DND-41 (cell line): ENCODE measurements at regions not wholly inside any gene's neighbourhood (a gene's known extent, or its start where the extent isn't known, plus 50 kb on each side); places are given as distances from the start of the nearest gene placed in this dataset.

ENCODE experiments used
- ATAC-seq: fragments of 200-7000 bp; cut with Tn5 transposase; 3 replicates; pipeline ENCODE4 v1.9.1; 2021; ENCODE audit warnings: low read depth; ENCODE audit not compliant: insufficient read depth
- DNase-seq: peaks from one replicate; pipeline ENCODE4 v3.0.0-alpha.2; 2020
- H2AFZ ChIP-seq: 2 replicates; pipeline ENCODE4 v1.6.0; 2012; ENCODE audit warnings: low read depth, low read length
- H3K27ac ChIP-seq: 2 replicates; pipeline ENCODE4 v1.5.1; 2012; ENCODE audit warnings: low read length, inconsistent platforms
- H3K27me3 ChIP-seq: fragments of 200-600 bp; sonication (generic); 2 replicates; pipeline ENCODE4 v1.6.0; 2012; ENCODE audit warnings: low read length, mild to moderate bottlenecking, inconsistent platforms; ENCODE audit not compliant: insufficient read depth, poor library complexity
- H3K36me3 ChIP-seq: 2 replicates; pipeline ENCODE4 v1.5.1; 2012; ENCODE audit warnings: low read length, inconsistent platforms; ENCODE audit not compliant: insufficient read depth
- H3K4me1 ChIP-seq: 2 replicates; pipeline ENCODE4 v1.5.1; 2012; ENCODE audit warnings: mild to moderate bottlenecking, low read length; ENCODE audit not compliant: insufficient read depth
- H3K4me2 ChIP-seq: 2 replicates; pipeline ENCODE4 v1.6.0; 2012; ENCODE audit warnings: mild to moderate bottlenecking, moderate library complexity, low read length, inconsistent platforms; ENCODE audit not compliant: insufficient read depth
- H3K4me3 ChIP-seq, 2 experiments: fragments of 200-600 bp in 1 of 2; shearing (Covaris generic) in 1 of 2; 2 replicates each; pipeline ENCODE4 v1.5.1; 2012 to 2016; ENCODE audit warnings: inconsistent platforms in 2 of 2, low read length in 2 of 2, mild to moderate bottlenecking in 2 of 2, low read depth in 1 of 2, moderate library complexity in 1 of 2
- H3K79me2 ChIP-seq: 2 replicates; pipeline ENCODE4 v1.6.0; 2012; ENCODE audit warnings: low read length, inconsistent platforms; ENCODE audit not compliant: insufficient read depth
- H3K9ac ChIP-seq: 2 replicates; pipeline ENCODE4 v1.6.0; 2012; ENCODE audit warnings: low read depth, mild to moderate bottlenecking, inconsistent platforms, low read length, moderate library complexity
- H3K9me3 ChIP-seq: 2 replicates; pipeline ENCODE4 v1.5.1; 2012; ENCODE audit warnings: low read length, moderate library complexity, mild to moderate bottlenecking, inconsistent platforms; ENCODE audit not compliant: insufficient read depth, severe bottlenecking
- H4K20me1 ChIP-seq: 2 replicates; pipeline ENCODE4 v1.6.0; 2012; ENCODE audit warnings: low read length; ENCODE audit not compliant: insufficient read depth
- CTCF ChIP-seq: IDR thresholded peaks from 2 replicates; pipeline ENCODE4 v1.5.1; 2012; ENCODE audit warnings: borderline replicate concordance, low read length, moderate library complexity, mild to moderate bottlenecking; ENCODE audit not compliant: poor library complexity, severe bottlenecking; ENCODE audit errors: extremely low read depth
- EZH2 ChIP-seq: IDR thresholded peaks from 3 replicates; pipeline ENCODE4 v1.6.1; 2012; ENCODE audit warnings: borderline replicate concordance, low read depth, mild to moderate bottlenecking, moderate library complexity, low read length, inconsistent platforms; ENCODE audit not compliant: severe bottlenecking

DNA sequence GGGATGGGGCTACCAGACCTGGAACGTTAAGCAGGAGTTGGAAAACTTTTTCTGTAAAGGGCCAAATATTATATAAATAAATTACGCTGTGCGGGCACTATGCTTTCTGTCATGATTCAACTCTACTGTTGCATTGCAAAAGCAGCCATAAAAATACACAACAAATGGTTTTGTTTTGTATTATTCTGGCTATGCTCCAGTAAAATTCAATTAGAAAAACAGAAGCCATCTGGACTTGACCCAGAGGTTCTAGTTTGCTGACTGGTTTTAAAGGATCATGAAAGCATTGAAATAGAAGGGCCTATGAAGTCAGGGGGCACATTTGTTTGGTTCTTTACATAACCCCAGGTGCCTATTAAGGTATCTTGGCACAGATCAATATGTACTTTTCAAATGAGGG is 647.4 kb upstream of the LMCD1 start:
- TF ChIP-seq EZH2, result no peak
- no peak for TF ChIP-seq CTCF
- no peak for ATAC-seq

DNA sequence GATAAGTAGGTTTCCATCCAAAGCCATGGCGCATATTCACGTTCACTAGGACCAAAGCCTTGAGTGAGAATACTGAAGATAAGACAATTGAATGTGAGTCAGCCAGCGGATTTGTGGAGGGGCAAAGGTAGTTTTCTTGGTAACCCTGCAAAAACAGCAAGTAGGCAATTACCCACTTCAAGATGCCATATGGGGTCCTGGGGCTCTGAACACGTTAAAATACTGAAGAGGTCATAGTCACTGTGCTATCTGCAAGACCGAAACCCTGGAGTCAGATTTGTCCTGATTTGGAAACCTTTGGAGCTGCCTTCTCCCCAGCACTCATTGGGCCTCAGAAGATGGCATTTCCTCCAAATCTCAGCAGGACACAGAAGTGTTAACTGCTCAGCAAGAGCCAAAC is 646.9 kb upstream of the LMCD1 start:
- TF ChIP-seq CTCF (no peak), EZH2 (no peak)
- H3K79me2 ChIP-seq, result no peaks in the 10 kb centered on the region
- H3K9me3 ChIP-seq, result no peaks in the 10 kb centered on the region

More for the DNA sequence above, 647.4 kb upstream of the LMCD1 start:
- no peak overlapping the region for H3K4me3 ChIP-seq
- no peak overlapping the region for H2AFZ ChIP-seq
- H4K20me1 ChIP-seq, result no peaks in the 10 kb centered on the region
- H3K27ac ChIP-seq, result no peak overlapping the region
- H3K79me2 ChIP-seq, result no peaks in the 10 kb centered on the region
- DNase-seq, result no peak
- H3K36me3 ChIP-seq, result no peaks in the 10 kb centered on the region
- H3K9me3 ChIP-seq, result no peaks in the 10 kb centered on the region
- no peak overlapping the region for H3K9ac ChIP-seq
- H3K4me1 ChIP-seq, result no peaks in the 10 kb centered on the region
- no peaks in the 10 kb centered on the region for H3K27me3 ChIP-seq
- no peak overlapping the region for H3K4me2 ChIP-seq

DNA sequence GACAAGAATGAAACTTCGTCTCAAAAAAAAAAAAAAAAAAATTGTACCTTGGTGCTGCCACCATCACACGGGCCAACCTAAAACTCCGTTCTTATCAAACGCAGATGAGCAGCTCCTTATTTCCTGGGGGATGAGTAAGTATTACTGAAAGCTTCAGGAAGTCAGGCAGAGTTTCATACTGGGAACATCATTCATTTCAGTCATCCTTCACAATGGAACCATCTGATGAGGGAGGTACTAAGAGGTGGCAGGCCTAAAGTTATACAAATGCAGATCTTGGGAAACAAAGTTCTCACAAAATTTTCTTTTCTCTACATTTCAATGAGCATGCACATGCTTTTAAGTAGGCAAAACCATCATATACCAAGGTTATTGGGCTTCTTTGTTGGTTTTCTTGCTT is 636.0 kb upstream of the LMCD1 start:
- TF ChIP-seq CTCF (no peak), EZH2 (no peak)
- no peak overlapping the region for H3K4me2 ChIP-seq

More for the DNA sequence above, 646.9 kb upstream of the LMCD1 start:
- Histone ChIP-seq H3K27me3 (no peaks in the 10 kb centered on the region), H3K9ac (no peak overlapping the region), H3K4me3 (no peak overlapping the region), H3K4me1 (no peaks in the 10 kb centered on the region), H4K20me1 (no peaks in the 10 kb centered on the region), H3K27ac (no peak overlapping the region), H2AFZ (no peak overlapping the region), H3K36me3 (no peaks in the 10 kb centered on the region), H3K4me2 (no peak overlapping the region)
- ATAC-seq (no peak), DNase-seq (no peak)

GRCh38 chr3:7867587-7867986 is 634.0 kb upstream of the LMCD1 start:
- no peak overlapping the region for H3K4me2 ChIP-seq
- ATAC-seq, result no peak
- H3K36me3 ChIP-seq, result no peaks in the 10 kb centered on the region
- no peak for DNase-seq
- no peaks in the 10 kb centered on the region for H3K79me2 ChIP-seq
- H3K27ac ChIP-seq, result no peak overlapping the region
- no peak for TF ChIP-seq CTCF
- TF ChIP-seq EZH2, result no peak
- no peak overlapping the region for H3K9ac ChIP-seq
- H3K27me3 ChIP-seq, result no peaks in the 10 kb centered on the region
- H2AFZ ChIP-seq, result no peak overlapping the region
- H3K9me3 ChIP-seq, result no peaks in the 10 kb centered on the region
- H4K20me1 ChIP-seq, result no peaks in the 10 kb centered on the region
- no peak overlapping the region for H3K4me3 ChIP-seq
- no peaks in the 10 kb centered on the region for H3K4me1 ChIP-seq

More for the DNA sequence above, 636.0 kb upstream of the LMCD1 start:
- Histone ChIP-seq H3K36me3 (no peaks in the 10 kb centered on the region), H2AFZ (no peak overlapping the region), H3K79me2 (no peaks in the 10 kb centered on the region), H4K20me1 (no peaks in the 10 kb centered on the region), H3K9me3 (no peaks in the 10 kb centered on the region), H3K9ac (no peak overlapping the region), H3K27ac (no peak overlapping the region), H3K4me3 (no peak overlapping the region), H3K4me1 (no peaks in the 10 kb centered on the region), H3K27me3 (no peaks in the 10 kb centered on the region)
- DNase-seq (no peak), ATAC-seq (no peak)
